Fibroblast of lung (primary cell): ENCODE measurements at regions not wholly inside any gene's neighbourhood (a gene's known extent, or its start where the extent isn't known, plus 50 kb on each side); places are given as distances from the start of the nearest gene placed in this dataset.

Experiments
- DNase-seq, 2 donors: peaks; one replicate each; pipeline versions ENCODE4 v3.0.0 to v3.0.0-alpha.2; 2010; ENCODE audit warnings: low read depth in 2 of 2
- H2AFZ ChIP-seq: 2 replicates; pipeline ENCODE4 v1.5.1; 2012; ENCODE audit warnings: low read length, control low read depth, inconsistent platforms
- H3K27ac ChIP-seq: 2 replicates; pipeline ENCODE4 v1.5.1; 2011; ENCODE audit warnings: low read length, control low read depth; ENCODE audit not compliant: insufficient read depth
- H3K27me3 ChIP-seq: 2 replicates; pipeline ENCODE4 v1.5.1; 2011; ENCODE audit warnings: mild to moderate bottlenecking, low read length; ENCODE audit not compliant: control insufficient read depth, insufficient read depth
- H3K36me3 ChIP-seq: 2 replicates; pipeline ENCODE4 v1.5.1; 2011; ENCODE audit warnings: low read length; ENCODE audit not compliant: control insufficient read depth, insufficient read depth
- H3K4me1 ChIP-seq: 2 replicates; pipeline ENCODE4 v1.5.1; 2011; ENCODE audit warnings: low read length; ENCODE audit not compliant: control insufficient read depth, insufficient read depth; ENCODE audit errors: extremely low read depth
- H3K4me2 ChIP-seq: 2 replicates; pipeline ENCODE4 v1.5.1; 2011; ENCODE audit warnings: low read length, control low read depth; ENCODE audit not compliant: insufficient read depth; ENCODE audit errors: extremely low read depth
- H3K4me3 ChIP-seq, 4 experiments: fragments of 200-600 bp in 1 of 4; sonication (generic) in 1 of 4; replicated peaks in 1 of 4; 2 replicates each; pipeline ENCODE4 v1.5.1; 2011 to 2016; ENCODE audit warnings: low read length in 4 of 4, low read depth in 3 of 4, mild to moderate bottlenecking in 3 of 4, control low read depth in 2 of 4, inconsistent platforms in 1 of 4, mixed read lengths in 1 of 4; ENCODE audit not compliant: insufficient read depth in 1 of 4; ENCODE audit errors: control extremely low read depth in 1 of 4
- H3K79me2 ChIP-seq: 2 replicates; pipeline ENCODE4 v1.5.1; 2012; ENCODE audit warnings: mild to moderate bottlenecking, low read length, inconsistent platforms; ENCODE audit not compliant: control insufficient read depth, insufficient read depth
- H3K9ac ChIP-seq: 2 replicates; pipeline ENCODE4 v1.5.1; 2011; ENCODE audit warnings: mild to moderate bottlenecking, low read length, control low read depth; ENCODE audit not compliant: insufficient read depth
- H3K9me3 ChIP-seq: 2 replicates; pipeline ENCODE4 v1.5.1; 2012; ENCODE audit warnings: low read depth, low read length; ENCODE audit not compliant: control insufficient read depth, insufficient read depth
- H4K20me1 ChIP-seq: 2 replicates; pipeline ENCODE4 v1.5.1; 2011; ENCODE audit warnings: low read length; ENCODE audit not compliant: control insufficient read depth, insufficient read depth; ENCODE audit errors: extremely low read depth
- EZH2 ChIP-seq: IDR thresholded peaks from 2 replicates; pipeline ENCODE4 v1.5.1; 2012; ENCODE audit warnings: low read length, control low read depth, mild to moderate bottlenecking; ENCODE audit errors: missing control alignments
- TF ChIP-seq, protein P1 (sequence below), 2 donors: IDR thresholded peaks in 1 of 2; conservative IDR thresholded peaks in 1 of 2; 1 replicate in 1 of 2; 2 replicates in 1 of 2; pipeline ENCODE4 v1.5.1; 2011 to 2012; ENCODE audit warnings: low read length in 2 of 2, control low read depth in 1 of 2, inconsistent platforms in 1 of 2, low read depth in 1 of 2, mild to moderate bottlenecking in 1 of 2

DNA sequence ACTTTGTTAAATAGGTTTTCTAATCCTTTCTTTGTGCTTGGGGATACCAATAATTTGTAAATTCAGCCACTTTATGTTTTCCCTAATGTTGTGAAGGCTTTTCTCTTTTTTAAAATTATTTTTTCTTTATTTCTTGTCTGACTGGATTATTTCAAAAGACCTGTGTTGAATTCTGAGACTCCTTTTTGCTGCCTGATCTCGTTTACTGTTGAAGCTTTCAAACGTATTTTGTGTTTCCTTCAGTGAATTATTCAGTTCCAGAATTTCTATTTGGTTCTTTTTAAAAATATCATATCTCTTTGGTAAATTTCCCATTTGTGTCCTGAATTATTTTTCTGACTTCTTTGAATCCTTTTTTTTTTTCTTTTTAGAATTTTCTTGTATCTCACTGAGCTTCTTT is 241.6 kb downstream of the LRIG3 start:
- H3K36me3 ChIP-seq: no peaks in the 10 kb centered on the region
- no peaks in the 10 kb centered on the region for H3K4me1 ChIP-seq
- no peaks in the 10 kb centered on the region for H3K79me2 ChIP-seq
- no peak overlapping the region for H3K4me3 ChIP-seq
- H4K20me1 ChIP-seq: no peaks in the 10 kb centered on the region
- H3K9ac ChIP-seq: no peak overlapping the region
- H3K27ac ChIP-seq: no peak overlapping the region
- TF ChIP-seq, protein P1, sequence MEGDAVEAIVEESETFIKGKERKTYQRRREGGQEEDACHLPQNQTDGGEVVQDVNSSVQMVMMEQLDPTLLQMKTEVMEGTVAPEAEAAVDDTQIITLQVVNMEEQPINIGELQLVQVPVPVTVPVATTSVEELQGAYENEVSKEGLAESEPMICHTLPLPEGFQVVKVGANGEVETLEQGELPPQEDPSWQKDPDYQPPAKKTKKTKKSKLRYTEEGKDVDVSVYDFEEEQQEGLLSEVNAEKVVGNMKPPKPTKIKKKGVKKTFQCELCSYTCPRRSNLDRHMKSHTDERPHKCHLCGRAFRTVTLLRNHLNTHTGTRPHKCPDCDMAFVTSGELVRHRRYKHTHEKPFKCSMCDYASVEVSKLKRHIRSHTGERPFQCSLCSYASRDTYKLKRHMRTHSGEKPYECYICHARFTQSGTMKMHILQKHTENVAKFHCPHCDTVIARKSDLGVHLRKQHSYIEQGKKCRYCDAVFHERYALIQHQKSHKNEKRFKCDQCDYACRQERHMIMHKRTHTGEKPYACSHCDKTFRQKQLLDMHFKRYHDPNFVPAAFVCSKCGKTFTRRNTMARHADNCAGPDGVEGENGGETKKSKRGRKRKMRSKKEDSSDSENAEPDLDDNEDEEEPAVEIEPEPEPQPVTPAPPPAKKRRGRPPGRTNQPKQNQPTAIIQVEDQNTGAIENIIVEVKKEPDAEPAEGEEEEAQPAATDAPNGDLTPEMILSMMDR (conservative IDR thresholded peaks at IDR 0.05 in 1 of 2, IDR thresholded peaks at IDR 0.05 in 1 of 2; ENCODE audit: low read depth in 1 of 2, low read length in 2 of 2): no peak
- no peak for TF ChIP-seq EZH2
- no peak overlapping the region for H3K4me2 ChIP-seq
- H2AFZ ChIP-seq: no peak overlapping the region
- no peaks in the 10 kb centered on the region for H3K27me3 ChIP-seq
- H3K9me3 ChIP-seq: no peaks in the 10 kb centered on the region
- DNase-seq: peak in 1 of 2 donors; percentile 3

- H3K27me3 ChIP-seq: no peaks in the 10 kb centered on the region
- no peak for DNase-seq
- TF ChIP-seq, protein P1 (conservative IDR thresholded peaks at IDR 0.05 in 1 of 2, IDR thresholded peaks at IDR 0.05 in 1 of 2; ENCODE audit: low read depth in 1 of 2, low read length in 2 of 2): no peak
- no peaks in the 10 kb centered on the region for H3K36me3 ChIP-seq
- H3K27ac ChIP-seq: no peak overlapping the region
- H3K9me3 ChIP-seq: no peaks in the 10 kb centered on the region
- no peak overlapping the region for H3K4me2 ChIP-seq
- H3K9ac ChIP-seq: no peak overlapping the region
- no peaks in the 10 kb centered on the region for H3K4me1 ChIP-seq
- H3K79me2 ChIP-seq: no peaks in the 10 kb centered on the region
- H2AFZ ChIP-seq: no peak overlapping the region
- H4K20me1 ChIP-seq: no peaks in the 10 kb centered on the region
- H3K4me3 ChIP-seq: no peak overlapping the region
Observed at GRCh38 chr12:58681730-58682129, 238.6 kb downstream of the LRIG3 start.

- Histone ChIP-seq H3K9ac (no peak overlapping the region), H3K4me3 (no peak overlapping the region), H3K79me2 (no peaks in the 10 kb centered on the region), H3K4me2 (no peak overlapping the region), H3K27ac (no peak overlapping the region), H3K9me3 (no peaks in the 10 kb centered on the region), H2AFZ (no peak overlapping the region), H4K20me1 (no peaks in the 10 kb centered on the region), H3K4me1 (no peaks in the 10 kb centered on the region), H3K27me3 (no peaks in the 10 kb centered on the region), H3K36me3 (no peaks in the 10 kb centered on the region)
- no peak for DNase-seq
- no peak for TF ChIP-seq EZH2
- TF ChIP-seq, protein P1 (conservative IDR thresholded peaks at IDR 0.05 in 1 of 2, IDR thresholded peaks at IDR 0.05 in 1 of 2; ENCODE audit: low read depth in 1 of 2, low read length in 2 of 2): no peak
Observed at GRCh38 chr12:58695263-58695662, 225.0 kb downstream of the LRIG3 start.
